ENCODE measurements at regions not wholly inside any gene's neighbourhood (a gene's known extent, or its start where the extent isn't known, plus 50 kb on each side); places are given as distances from the start of the nearest gene placed in this dataset.

- Histone ChIP-seq H3K4me1 (no peaks in the 10 kb centered on the region), H3K36me3 (no peaks in the 10 kb centered on the region), H3K27ac (no peak overlapping the region), H3K4me3 (no peak overlapping the region), H3K27me3 (no peaks in the 10 kb centered on the region), H3K9me3 (no peaks in the 10 kb centered on the region)
- no peak for DNase-seq (ENCODE audit: low spot score in 2 of 2)
- intact Hi-C loops (cut with DNase I; ENCODE audit: low total_unique reads): no loop called here
- no peak for TF ChIP-seq CTCF (IDR thresholded peaks at IDR 0.05)
- no peak for TF ChIP-seq POLR2AphosphoS5 (IDR thresholded peaks at IDR 0.05)
- TF ChIP-seq POLR2A (IDR thresholded peaks at IDR 0.05): no peak
Measured at GRCh38 chr5:30063503-30063902, 1130.0 kb upstream of the CDH6 start.

GRCh38 chr5:30051976-30052375 is 1141.5 kb upstream of the CDH6 start:
- Histone ChIP-seq H3K36me3 (no peaks in the 10 kb centered on the region), H3K9me3 (no peaks in the 10 kb centered on the region), H3K4me1 (no peaks in the 10 kb centered on the region), H3K27ac (no peak overlapping the region), H3K27me3 (no peaks in the 10 kb centered on the region), H3K4me3 (no peak overlapping the region)
- DNase-seq (ENCODE audit: low spot score in 2 of 2): no peak
- TF ChIP-seq POLR2AphosphoS5 (IDR thresholded peaks at IDR 0.05) (no peak), POLR2A (IDR thresholded peaks at IDR 0.05) (no peak), CTCF (IDR thresholded peaks at IDR 0.05) (no peak)
- intact Hi-C loops (cut with DNase I; ENCODE audit: low total_unique reads): no loop called here

GRCh38 chr5:30050056-30050815 is 1143.2 kb upstream of the CDH6 start:
- intact Hi-C loops (cut with DNase I; ENCODE audit: low total_unique reads): no loop called here

GRCh38 chr5:30042677-30043076 is 1150.8 kb upstream of the CDH6 start:
- intact Hi-C loops (cut with DNase I; ENCODE audit: low total_unique reads): no loop called here
- no peak for TF ChIP-seq POLR2A (IDR thresholded peaks at IDR 0.05)
- TF ChIP-seq POLR2AphosphoS5 (IDR thresholded peaks at IDR 0.05): no peak
- Histone ChIP-seq H3K36me3 (no peaks in the 10 kb centered on the region), H3K27ac (no peak overlapping the region), H3K9me3 (no peaks in the 10 kb centered on the region), H3K27me3 (no peaks in the 10 kb centered on the region), H3K4me3 (no peak overlapping the region), H3K4me1 (no peaks in the 10 kb centered on the region)
- DNase-seq (ENCODE audit: low spot score in 2 of 2): no peak

More at GRCh38 chr5:30050056-30050815, 1143.2 kb upstream of the CDH6 start:
- no peak overlapping the region for H3K27ac ChIP-seq
- no peak for TF ChIP-seq POLR2AphosphoS5 (IDR thresholded peaks at IDR 0.05)
- TF ChIP-seq POLR2A (IDR thresholded peaks at IDR 0.05): no peak
- no peak for TF ChIP-seq CTCF (IDR thresholded peaks at IDR 0.05)
- DNase-seq (ENCODE audit: low spot score in 2 of 2): no peak
- H3K36me3 ChIP-seq: no peaks in the 10 kb centered on the region
- no peaks in the 10 kb centered on the region for H3K4me1 ChIP-seq
- no peaks in the 10 kb centered on the region for H3K9me3 ChIP-seq
- no peaks in the 10 kb centered on the region for H3K27me3 ChIP-seq
- H3K4me3 ChIP-seq: no peak overlapping the region

GRCh38 chr5:30041831-30042385 is 1151.6 kb upstream of the CDH6 start:
- no peaks in the 10 kb centered on the region for H3K36me3 ChIP-seq
- TF ChIP-seq POLR2A (IDR thresholded peaks at IDR 0.05): no peak
- TF ChIP-seq POLR2AphosphoS5 (IDR thresholded peaks at IDR 0.05): no peak
- no peak for TF ChIP-seq CTCF (IDR thresholded peaks at IDR 0.05)
- intact Hi-C loops (cut with DNase I; ENCODE audit: low total_unique reads): no loop called here
- H3K4me3 ChIP-seq: no peak overlapping the region
- no peaks in the 10 kb centered on the region for H3K27me3 ChIP-seq
- no peak for DNase-seq (ENCODE audit: low spot score in 2 of 2)
- H3K4me1 ChIP-seq: no peaks in the 10 kb centered on the region
- no peak overlapping the region for H3K27ac ChIP-seq
- H3K9me3 ChIP-seq: no peaks in the 10 kb centered on the region
